HG03354 (cell line): ENCODE measurements at regions not wholly inside any gene's neighbourhood (a gene's known extent, or its start where the extent isn't known, plus 50 kb on each side); places are given as distances from the start of the nearest gene placed in this dataset.

Source experiments
- ATAC-seq: cut with Tn5 transposase; IDR thresholded peaks from one replicate; pipeline ENCODE4 v1.9.1; 2021; ENCODE audit warnings: mild to moderate bottlenecking; ENCODE audit not compliant: unreplicated experiment, poor library complexity, severe bottlenecking

- no peak for ATAC-seq
These were observed 148.6 kb upstream of the LINGO1 start for GRCh38 chr15:77781151-77781945.

DNA sequence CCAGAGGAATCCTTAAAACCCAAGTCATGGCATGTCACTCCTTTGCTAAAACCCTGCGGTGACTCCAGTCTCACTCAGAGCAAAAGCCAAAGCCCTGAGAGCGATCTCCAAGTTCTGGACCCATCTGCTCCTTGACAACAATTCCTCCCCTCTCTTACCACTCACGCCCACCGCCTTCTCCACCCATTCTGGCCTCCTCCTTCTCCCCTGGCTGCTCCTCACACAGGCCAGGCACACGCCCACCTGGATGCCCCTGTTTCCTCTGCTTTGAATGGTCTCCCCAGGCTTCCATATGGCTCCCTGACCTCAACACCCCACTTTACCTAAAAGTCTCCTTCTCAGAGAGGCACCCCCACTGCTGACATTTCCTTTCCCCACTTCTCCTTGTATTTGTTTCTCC is 146.1 kb upstream of the LINGO1 start:
- ATAC-seq = no peak

DNA sequence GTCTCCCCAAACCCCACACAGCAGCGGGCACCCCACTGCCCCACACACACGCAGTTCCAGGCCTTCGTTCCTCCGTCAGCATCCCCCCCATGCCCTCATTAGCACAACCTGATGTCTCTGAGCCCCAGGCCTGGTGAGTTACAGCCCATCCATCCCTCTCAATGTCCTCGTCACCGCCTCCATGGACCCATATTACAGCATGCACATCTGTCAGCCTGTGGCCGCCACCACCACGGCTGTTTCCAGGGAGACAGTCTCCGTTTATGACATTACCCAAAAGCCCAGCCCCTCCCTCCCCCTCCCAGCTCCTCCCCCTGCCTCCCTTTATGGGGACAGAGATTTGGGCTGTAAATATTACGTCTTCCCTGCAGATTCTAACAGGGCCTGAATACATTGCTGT is 143.1 kb upstream of the LINGO1 start:
- ATAC-seq = no peak

- no peak for ATAC-seq
These were observed 142.7 kb upstream of the LINGO1 start for GRCh38 chr15:77775373-77775772.

DNA sequence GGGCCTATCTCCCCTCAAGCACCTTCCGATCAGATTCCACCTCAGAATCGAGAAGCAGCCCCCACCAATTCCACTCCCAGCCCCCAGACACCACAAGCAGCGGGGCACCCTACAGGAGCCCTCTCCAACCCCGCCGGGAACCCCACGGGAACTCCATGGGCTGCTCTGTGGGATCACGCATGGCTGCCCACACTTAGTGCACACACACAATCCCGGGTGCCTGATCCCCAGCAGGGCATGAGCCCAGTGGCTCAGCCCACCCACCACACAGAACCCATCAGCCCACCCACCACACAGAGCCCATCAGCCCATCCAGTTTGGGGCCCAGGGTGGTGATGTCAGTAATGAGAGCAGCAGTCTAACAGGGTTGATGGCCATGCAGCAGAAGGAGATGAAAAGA is 141.6 kb upstream of the LINGO1 start:
- ATAC-seq = no peak

- no peak for ATAC-seq
These were observed 141.2 kb upstream of the LINGO1 start for GRCh38 chr15:77773903-77774302.

DNA sequence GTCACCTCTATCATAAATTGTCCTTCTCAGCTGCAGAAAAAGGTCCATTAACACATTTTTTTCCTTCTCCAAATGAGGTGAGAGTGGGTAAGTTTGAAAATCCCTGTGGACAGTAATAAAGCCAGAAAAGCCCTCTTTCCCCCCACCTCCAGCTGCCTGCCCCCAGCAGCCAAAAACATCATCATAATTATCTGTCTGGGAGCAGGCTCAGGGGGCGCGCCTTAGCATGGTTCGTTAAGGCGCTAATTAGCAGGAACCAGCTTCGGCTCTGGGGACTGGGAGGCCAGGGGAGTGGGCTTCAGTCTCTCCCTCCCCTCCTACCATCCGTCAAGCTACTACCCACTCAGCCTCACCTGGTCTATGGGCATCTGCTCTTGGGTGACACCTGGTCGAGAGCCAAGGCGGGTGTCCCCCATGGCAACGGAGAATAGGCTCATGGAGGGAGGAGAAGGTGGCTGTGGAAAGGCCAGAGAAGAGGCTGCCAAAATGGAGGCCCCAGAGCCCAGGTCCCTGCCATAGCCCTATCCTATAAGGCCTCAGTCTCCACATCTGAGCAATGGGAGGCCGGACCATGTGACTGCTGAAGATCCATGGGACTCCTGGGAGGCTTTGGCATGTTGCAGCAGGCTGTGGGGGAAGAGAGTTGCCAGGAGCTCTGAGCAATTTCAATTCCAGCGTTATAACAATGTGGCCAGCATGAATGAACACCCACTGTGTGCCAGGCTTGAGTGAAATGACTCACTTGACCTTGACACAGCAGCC is 140.1 kb upstream of the LINGO1 start:
- ATAC-seq = no peak

- no peak for ATAC-seq
These were observed 138.9 kb upstream of the LINGO1 start for GRCh38 chr15:77771616-77772015.

DNA sequence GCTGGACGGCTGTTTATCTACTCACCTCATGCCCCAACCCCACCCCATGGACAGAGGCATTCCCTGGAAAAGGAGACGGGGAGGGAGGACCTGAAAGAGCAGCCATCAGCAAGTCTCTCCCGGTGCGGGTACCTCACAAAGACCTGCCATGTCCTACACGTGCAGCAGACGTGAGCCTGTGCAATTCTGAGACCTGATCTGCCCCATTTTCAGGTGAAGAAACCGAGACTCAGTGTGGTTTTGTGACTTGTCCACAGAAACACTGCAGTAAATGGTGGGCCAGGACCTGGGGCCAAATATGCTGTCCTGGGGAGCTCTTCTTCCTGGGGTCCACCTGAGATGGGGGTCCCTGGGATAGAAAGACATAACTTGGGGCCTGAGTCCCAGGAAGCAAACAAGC is 137.0 kb upstream of the LINGO1 start:
- no peak for ATAC-seq

DNA sequence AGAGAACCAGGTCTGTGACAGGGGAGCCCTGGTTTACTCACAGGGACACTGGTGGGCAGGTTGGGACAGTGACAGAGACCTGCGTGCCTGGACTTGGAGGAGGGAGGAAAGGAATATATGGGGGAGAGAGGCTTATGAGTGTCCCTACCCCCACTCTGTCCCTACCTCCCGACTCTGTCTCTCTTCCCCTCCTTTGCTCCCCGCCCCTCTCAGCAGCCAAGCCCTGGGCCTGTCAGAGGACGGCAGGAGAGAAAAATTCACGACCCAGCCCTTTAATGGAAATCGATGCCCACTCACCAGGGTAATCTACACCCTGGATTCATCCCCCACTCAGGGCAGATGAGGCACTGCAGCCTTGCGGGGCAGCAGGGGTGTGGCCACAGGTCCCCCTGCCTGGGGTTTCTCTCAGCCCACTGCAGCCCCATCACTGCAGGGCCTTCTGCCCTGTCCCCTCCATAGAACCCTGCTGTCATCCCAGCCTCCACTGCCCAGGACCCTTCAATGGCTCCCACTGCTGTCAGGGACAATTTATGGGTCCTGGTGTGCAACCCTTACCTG is 135.9 kb upstream of the LINGO1 start:
- ATAC-seq = no peak

DNA sequence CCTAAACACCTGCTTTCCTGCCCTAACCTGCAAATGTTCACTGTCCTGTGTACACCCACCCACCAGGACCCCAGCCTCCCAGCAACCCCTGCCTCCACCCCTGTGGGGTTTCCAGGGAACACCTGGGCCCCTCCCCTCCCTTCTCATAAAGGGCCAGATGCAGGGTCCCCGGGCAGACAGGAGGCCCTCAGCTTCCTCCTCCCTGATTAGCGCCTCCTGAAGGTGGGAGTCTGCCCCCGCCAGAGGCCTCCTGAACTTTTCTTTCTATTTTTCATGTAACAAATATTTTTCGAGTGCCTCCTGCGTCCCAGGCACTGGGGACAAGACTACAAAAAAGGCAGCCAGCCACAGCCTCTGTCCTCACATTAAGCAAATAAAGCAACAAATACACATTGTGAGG is 135.4 kb upstream of the LINGO1 start:
- no peak for ATAC-seq

DNA sequence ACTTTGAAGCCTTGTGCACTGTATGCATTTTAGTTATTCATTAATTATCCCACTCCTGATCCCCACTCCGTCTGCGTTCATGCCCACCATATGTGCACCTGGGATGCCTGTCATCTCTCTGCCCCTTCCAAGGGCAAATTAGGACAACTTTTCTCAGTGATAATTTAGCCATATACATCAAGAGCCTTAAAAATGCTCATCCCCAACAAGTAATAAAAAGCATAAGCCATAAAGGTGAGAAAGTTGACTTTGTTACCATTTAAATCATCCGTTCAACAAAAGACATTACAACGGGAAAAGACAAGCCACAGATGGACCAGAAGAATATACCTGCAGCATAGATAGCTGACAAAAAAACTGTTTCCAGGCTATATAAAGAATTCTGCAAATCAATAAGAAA is 131.4 kb upstream of the LINGO1 start:
- ATAC-seq = no peak

DNA sequence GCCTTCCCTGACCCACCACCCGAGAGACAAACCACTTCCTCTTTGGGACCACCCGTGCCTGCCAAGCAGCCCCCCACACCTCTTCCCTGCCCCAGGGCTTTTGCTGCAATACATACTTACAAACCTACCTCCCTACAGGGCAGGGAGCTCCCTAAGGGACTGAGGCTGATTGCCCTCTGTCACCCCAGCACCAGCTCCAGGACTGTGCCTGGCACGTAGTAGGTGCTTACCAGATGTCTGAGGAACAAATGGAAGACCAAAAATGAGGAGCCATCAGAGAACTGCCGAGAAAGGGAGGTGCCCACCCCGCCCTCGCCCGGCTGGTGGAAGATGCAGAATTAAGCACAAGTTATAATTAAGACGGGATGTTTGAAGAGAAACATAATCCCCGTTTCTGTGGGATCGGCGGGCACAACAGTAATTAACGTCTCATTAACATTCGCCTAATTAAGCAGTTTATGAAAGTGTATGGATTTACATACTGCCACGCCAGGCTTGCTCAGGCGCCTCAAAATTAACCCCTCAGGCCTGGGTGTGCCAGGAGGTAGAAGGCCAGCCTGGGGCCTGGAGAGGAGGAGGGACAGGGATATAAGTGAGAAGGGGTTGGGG is 130.1 kb upstream of the LINGO1 start:
- no peak for ATAC-seq

- ATAC-seq = no peak
These were observed 127.3 kb upstream of the LINGO1 start for GRCh38 chr15:77759896-77760592.

- no peak for ATAC-seq
These were observed 121.2 kb upstream of the LINGO1 start for GRCh38 chr15:77753939-77754338.

DNA sequence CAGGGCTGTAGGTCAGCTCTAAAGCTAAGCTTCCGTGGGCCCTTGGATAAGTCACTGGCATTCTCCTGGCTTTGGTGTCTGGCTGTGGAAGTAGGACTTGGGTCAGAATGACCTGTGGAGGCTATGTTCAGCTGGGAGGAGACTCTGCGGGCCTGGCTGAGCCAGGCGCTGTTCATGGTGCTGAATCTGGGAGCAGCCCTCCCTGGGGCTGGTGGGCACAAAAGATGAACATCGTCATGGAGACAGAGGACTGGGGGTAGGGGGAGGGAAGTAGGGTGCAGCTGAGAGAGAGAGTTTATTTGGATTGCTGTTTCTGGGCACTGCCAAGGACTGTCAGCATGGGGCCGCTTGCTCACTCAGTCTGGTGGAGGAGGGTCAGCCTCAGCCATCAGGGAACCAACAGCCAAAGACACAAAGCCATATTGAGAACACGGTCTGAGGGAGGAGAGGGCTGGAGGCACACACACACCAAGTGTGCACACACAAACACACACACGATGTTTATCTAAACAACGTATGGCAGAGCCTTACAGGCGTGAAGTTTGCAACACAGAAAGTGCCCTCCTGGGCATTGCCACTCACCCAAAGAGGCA is 120.7 kb upstream of the LINGO1 start:
- ATAC-seq = no peak

GRCh38 chr15:77749998-77750540 is 117.4 kb upstream of the LINGO1 start:
- ATAC-seq = no peak

- no peak for ATAC-seq
These were observed 116.7 kb upstream of the LINGO1 start for GRCh38 chr15:77749236-77749997.
